ENCODE measurements at regions not wholly inside any gene's neighbourhood (a gene's known extent, or its start where the extent isn't known, plus 50 kb on each side); places are given as distances from the start of the nearest gene placed in this dataset.
"Not testable (repeated sequence)": the region's sequence is repeated elsewhere in the genome, so short reads cannot be mapped to it uniquely, and the experiment has no call there.

- not testable (repeated sequence) for TF ChIP-seq YY1 (IDR thresholded peaks at IDR 0.05; ENCODE audit: low read depth); CTCF (IDR thresholded peaks at IDR 0.05); USF2 (IDR thresholded peaks at IDR 0.05; ENCODE audit: borderline replicate concordance, low read depth, low read length); MXI1 (IDR thresholded peaks at IDR 0.05; ENCODE audit: low read depth, low read length); POLR2AphosphoS5 (IDR thresholded peaks at IDR 0.05; ENCODE audit: low read depth, low read length); GATA2 (CRISPR knock-in tag; IDR thresholded peaks at IDR 0.05); SIN3A (IDR thresholded peaks at IDR 0.05; ENCODE audit: borderline replicate concordance, low read depth, low read length); NRF1 (IDR thresholded peaks at IDR 0.05; ENCODE audit: low read depth, low read length); ZBTB33 (IDR thresholded peaks at IDR 0.05; ENCODE audit: borderline replicate concordance, low read depth)
These were observed 227.7 kb upstream of the KRR1 start for GRCh38 chr12:75739098-75739497.
